Activated naive CD4-positive, alpha-beta T cell treated with anti-CD3 and anti-CD28 coated beads for 36 hours (primary cell): ENCODE measurements at regions not wholly inside any gene's neighbourhood (a gene's known extent, or its start where the extent isn't known, plus 50 kb on each side); places are given as distances from the start of the nearest gene placed in this dataset. TPM values are rescaled to one million over a fixed set of nuclear protein-coding genes. Genes with fewer than 3 reads are reported as not detected.

Experiments used
- CTCF ChIA-PET: fragments of 350-600 bp; sonication (Branson Sonifier 250); formaldehyde crosslinking; loops from one replicate; lab custom pipeline; 2021; ENCODE audit warnings: antibody characterized with exemption; lab: Charles Lee
- DNase-seq: peaks from one replicate; pipeline ENCODE4 v3.0.0-alpha.2; 2020
- H3K27ac Mint-ChIP-seq: one replicate; pipeline ENCODE4 v1.8.0; 2021; ENCODE audit warnings: mild to moderate bottlenecking, mixed read lengths
- H3K27me3 Mint-ChIP-seq: one replicate; pipeline ENCODE4 v1.8.0; 2021; ENCODE audit warnings: low read depth, mixed read lengths
- H3K36me3 Mint-ChIP-seq: one replicate; pipeline ENCODE4 v1.8.0; 2021; ENCODE audit warnings: low read depth, mixed read lengths
- H3K4me1 Mint-ChIP-seq: one replicate; pipeline ENCODE4 v1.8.0; 2021; ENCODE audit warnings: low read depth, mixed read lengths
- H3K4me3 Mint-ChIP-seq: one replicate; pipeline ENCODE4 v1.8.0; 2021; ENCODE audit warnings: mild to moderate bottlenecking, moderate library complexity, mixed read lengths
- H3K9me3 Mint-ChIP-seq: one replicate; pipeline ENCODE4 v1.8.0; 2021; ENCODE audit warnings: mixed read lengths
- intact Hi-C: fragments of 100-400 bp; cut with micrococcal nuclease; formaldehyde crosslinking; loops from one replicate; pipeline ENCODE4 v1.15.1; 2023
- microRNA-seq: library from miRNA; unstranded; fragments of <30 nt; microRNA quantifications from one replicate; pipeline ENCODE4 v1.2.0, GENCODE V29; 2022; ENCODE audit warnings: borderline microRNAs expressed, borderline replicate concordance

DNA sequence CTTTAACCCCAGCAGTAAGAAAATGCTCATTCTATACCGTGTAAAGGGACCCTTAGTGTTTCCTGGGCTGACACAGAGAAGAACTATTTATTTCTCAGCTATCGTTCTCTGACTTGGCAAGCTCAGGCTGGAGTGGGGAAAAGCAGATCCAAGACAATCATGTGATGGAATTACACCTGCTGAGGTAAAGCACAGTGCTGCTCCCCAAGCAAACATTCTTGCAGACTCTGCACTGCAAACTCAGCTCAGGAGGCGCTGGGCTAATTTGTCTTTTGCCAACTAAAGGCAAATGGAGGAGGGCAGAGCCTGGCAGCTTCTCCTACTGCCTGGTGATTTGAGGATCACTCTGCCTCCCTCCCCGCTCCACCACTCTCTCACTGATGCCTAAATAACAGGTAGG is 57.8 kb upstream of the FUT8 start:
- Mint-ChIP-seq H3K27ac (no peak overlapping the region), H3K36me3 (peaks cover 14% of the 10 kb centered on the region), H3K27me3 (no peaks in the 10 kb centered on the region), H3K9me3 (no peaks in the 10 kb centered on the region), H3K4me3 (no peak overlapping the region), H3K4me1 (peaks cover 32% of the 10 kb centered on the region)
- no peak for DNase-seq
- intact Hi-C loops: loop anchor here (5.0 kb wide), 1 partner anchor 132 kb away; no protein-coding TSS in a partner anchor
- CTCF ChIA-PET: interaction anchor here (0.8 kb wide), 1 partner anchor 61 kb away, joined by 3 read pairs; no protein-coding TSS in a partner anchor

DNA sequence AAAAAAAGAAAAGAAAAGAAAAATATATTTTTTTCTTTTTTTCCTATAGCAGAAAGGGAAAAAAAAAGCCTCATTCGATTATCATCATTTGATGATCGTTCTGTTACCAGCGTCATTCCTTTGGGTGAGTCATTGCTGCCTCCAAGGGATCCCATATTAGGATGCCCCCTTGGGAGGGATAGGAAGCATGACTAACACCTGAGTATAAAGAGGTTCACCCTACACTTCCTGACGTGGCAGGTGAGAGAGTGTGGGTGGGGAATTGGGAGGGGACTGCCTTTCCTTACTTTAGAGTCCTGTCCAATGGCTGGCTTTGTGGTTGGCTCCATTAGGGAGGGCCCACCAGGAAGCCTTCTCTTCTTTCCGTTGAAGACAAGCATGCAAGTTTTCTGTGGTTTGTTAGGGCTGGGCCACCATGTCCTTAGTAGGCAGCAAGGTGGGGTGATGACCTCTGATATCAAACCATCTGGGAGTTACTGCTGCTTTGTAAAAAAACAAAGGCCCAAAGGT is 56.1 kb upstream of the FUT8 start:
- Mint-ChIP-seq H3K9me3 (no peaks in the 10 kb centered on the region), H3K27ac (peak overlapping the region; percentile 63), H3K4me3 (no peak overlapping the region), H3K27me3 (no peaks in the 10 kb centered on the region), H3K36me3 (peaks cover 12% of the 10 kb centered on the region), H3K4me1 (peaks cover 44% of the 10 kb centered on the region)
- CTCF ChIA-PET: no interaction called here
- intact Hi-C loops: loop anchor here (5.0 kb wide), 1 partner anchor 134 kb away; no protein-coding TSS in a partner anchor
- DNase-seq: peak; percentile 77

DNA sequence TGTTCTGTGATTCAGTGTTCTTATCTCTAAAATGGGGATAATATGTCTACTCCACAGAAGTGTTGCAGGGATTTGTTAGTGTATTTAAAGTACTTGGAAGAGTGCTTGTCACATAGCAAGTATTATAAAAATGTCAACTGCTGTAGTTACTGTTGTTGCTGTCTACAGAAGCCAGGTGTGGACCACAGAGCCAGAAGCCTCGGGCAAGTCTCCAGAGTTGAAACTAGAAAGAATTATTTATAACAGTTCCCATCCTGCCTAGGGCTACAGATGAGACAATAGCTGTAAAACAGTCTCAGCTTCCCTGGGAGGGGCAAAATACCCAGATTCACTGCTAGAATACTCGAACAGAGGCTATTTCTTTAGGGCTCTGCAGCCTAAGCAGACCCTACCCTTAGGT is 55.4 kb upstream of the FUT8 start:
- Mint-ChIP-seq H3K4me3 (no peak overlapping the region), H3K27me3 (no peaks in the 10 kb centered on the region), H3K4me1 (peaks cover 44% of the 10 kb centered on the region), H3K9me3 (no peaks in the 10 kb centered on the region), H3K27ac (peak overlapping the region; percentile 63), H3K36me3 (peaks cover 12% of the 10 kb centered on the region)
- DNase-seq: no peak
- CTCF ChIA-PET: no interaction called here
- intact Hi-C loops: loop anchor here (5.0 kb wide), 1 partner anchor 135 kb away; no protein-coding TSS in a partner anchor

DNA sequence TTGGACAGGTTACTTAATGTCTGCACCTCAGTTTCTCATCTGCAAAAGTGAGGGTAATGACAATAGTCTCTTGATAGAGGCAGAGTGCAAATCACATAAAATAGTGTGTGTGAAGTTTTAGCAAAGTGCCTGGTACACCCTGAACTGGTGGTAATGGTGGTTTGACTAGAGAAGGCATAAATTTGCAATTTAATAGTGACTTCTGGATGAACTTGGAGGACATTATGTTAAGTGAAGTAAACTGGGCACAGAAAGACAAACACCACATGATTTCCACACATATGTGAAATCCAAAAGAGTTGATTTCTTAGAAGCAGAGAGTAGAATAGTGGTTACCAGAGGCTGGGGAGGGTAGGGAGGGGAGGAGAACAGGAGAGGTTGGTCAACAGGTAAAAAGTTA is 54.8 kb upstream of the FUT8 start:
- Mint-ChIP-seq H3K9me3 (no peaks in the 10 kb centered on the region), H3K4me1 (peaks cover 44% of the 10 kb centered on the region), H3K27me3 (no peaks in the 10 kb centered on the region), H3K27ac (no peak overlapping the region), H3K36me3 (peaks cover 12% of the 10 kb centered on the region), H3K4me3 (no peak overlapping the region)
- CTCF ChIA-PET: no interaction called here
- intact Hi-C loops: loop anchor here (2.0 to 5.0 kb wide), 2 partner anchors 71 to 135 kb away; no protein-coding TSS in a partner anchor
- no peak for DNase-seq

DNA sequence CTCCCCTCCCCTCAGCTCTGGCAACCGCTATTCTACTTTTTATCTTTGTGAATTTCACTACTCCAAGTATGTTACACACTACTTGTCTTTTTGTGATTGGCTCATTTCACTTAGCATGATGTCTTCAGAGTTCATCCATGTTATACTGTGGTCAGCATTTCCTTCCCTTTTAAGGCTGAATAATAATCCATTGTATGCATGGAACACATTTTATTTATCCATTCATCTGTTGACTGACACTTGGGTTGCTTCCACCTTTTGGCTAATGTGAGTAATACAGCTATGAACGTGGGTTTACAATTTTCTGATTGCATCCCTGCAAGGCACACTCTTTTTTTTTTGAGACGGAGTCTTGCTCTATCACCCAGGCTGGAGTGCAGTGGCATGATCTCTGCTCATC is 53.0 kb upstream of the FUT8 start:
- peaks cover 36% of the 10 kb centered on the region for H3K4me1 Mint-ChIP-seq
- H3K9me3 Mint-ChIP-seq: no peaks in the 10 kb centered on the region
- CTCF ChIA-PET: interaction anchor here (1.2 to 1.9 kb wide), 2 partner anchors 51 to 189 kb away, joined by 3 to 5 read pairs; no protein-coding TSS in a partner anchor
- DNase-seq: no peak
- H3K27ac Mint-ChIP-seq: peak overlapping the region; percentile 57
- no peaks in the 10 kb centered on the region for H3K27me3 Mint-ChIP-seq
- H3K4me3 Mint-ChIP-seq: no peak overlapping the region
- intact Hi-C loops: loop anchor here (1.0 to 5.0 kb wide), 3 partner anchors 73 to 195 kb away; no protein-coding TSS in a partner anchor
- peaks cover 12% of the 10 kb centered on the region for H3K36me3 Mint-ChIP-seq

DNA sequence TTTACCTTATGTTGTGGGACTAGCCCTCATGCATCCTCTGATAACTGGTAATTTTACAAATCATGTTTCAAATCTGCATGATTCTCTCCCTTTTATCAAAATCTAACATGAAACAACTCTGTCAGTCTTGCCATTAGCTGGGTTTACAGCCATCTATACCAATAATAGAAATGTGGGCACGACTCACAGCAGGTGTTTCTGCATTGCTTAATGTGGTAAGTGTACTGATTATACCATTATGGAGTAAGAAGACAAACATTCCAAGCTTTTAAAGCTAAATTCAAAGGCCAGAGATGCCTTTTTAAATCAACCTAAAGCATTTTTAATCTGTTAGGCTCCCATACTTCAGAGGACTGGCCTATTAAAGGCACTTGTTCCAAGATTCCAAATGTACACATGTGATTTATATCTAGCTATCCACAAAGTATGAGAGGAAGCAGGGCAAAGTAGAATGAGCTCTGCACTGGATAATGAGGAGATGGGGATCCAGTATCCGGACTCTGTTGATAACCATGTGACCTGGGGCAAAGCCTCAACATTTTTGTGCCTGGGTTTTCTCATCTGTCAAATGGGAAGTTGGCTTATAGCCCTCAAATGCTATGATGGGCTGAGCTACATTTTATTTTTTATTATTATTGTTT is 52.3 kb upstream of the FUT8 start:
- peak overlapping the region; percentile 57 for H3K27ac Mint-ChIP-seq
- intact Hi-C loops: no loop called here
- no peak overlapping the region for H3K4me3 Mint-ChIP-seq

DNA sequence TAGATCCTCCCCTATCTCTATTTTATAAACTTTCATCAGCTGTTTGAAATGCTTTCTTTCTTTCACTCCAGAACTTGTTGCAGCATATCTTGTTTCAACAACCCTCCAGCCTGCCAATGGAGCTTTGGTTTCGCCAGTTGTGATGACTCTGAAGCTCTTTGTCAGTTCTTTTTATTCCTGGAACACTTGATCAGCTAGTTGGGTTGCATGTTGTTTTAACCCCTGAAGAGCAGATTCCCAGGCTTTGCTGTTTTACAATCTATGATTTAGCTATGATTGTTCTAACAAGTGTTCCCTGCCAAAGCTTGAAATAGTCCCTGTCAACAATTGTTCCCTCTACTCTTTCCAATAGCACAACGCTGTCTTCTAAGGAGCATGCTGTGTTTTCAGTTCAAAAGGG is 50.6 kb upstream of the FUT8 start:
- Mint-ChIP-seq H3K9me3 (no peaks in the 10 kb centered on the region), H3K4me1 (peaks cover 19% of the 10 kb centered on the region), H3K27ac (no peak overlapping the region), H3K36me3 (peaks cover 8% of the 10 kb centered on the region), H3K27me3 (no peaks in the 10 kb centered on the region), H3K4me3 (no peak overlapping the region)
- CTCF ChIA-PET: interaction anchor here (0.6 to 0.7 kb wide), 2 partner anchors 194 to 358 kb away, joined by 3 to 4 read pairs; no protein-coding TSS in a partner anchor
- DNase-seq: no peak
- intact Hi-C loops: no loop called here

More for the DNA sequence above, 52.3 kb upstream of the FUT8 start:
- Mint-ChIP-seq H3K36me3 (peaks cover 12% of the 10 kb centered on the region), H3K27me3 (no peaks in the 10 kb centered on the region), H3K9me3 (no peaks in the 10 kb centered on the region), H3K4me1 (peaks cover 33% of the 10 kb centered on the region)
- CTCF ChIA-PET: interaction anchor here (0.6 to 1.9 kb wide), 4 partner anchors 52 to 197 kb away, joined by 3 to 5 read pairs (median 3); no protein-coding TSS in a partner anchor
- peak; percentile 46 for DNase-seq

Small RNA genes lying in the stretch of these regions (microRNA-seq; reads per million reads assigned to microRNA genes)
- not detected for gene MIR4708
